H1 (cell line): ENCODE measurements at regions not wholly inside any gene's neighbourhood (a gene's known extent, or its start where the extent isn't known, plus 50 kb on each side); places are given as distances from the start of the nearest gene placed in this dataset.

Source experiments
- CTCF ChIA-PET: fragments of 300-600 bp; sonication (Branson Sonifier 250); formaldehyde crosslinking; loops from one replicate; lab custom pipeline; 2021; ENCODE audit not compliant: partially characterized antibody; lab: Charles Lee
- POLR2A ChIA-PET: fragments of 300-600 bp; sonication (Branson Sonifier 250); formaldehyde crosslinking; loops from one replicate; lab custom pipeline; 2021; ENCODE audit warnings: inconsistent platforms; ENCODE audit not compliant: partially characterized antibody; lab: Charles Lee
- DNase-seq, 2 experiments: peaks; one replicate each; pipeline versions ENCODE4 v3.0.0 to v3.0.0-alpha.2; 2010 to 2022; ENCODE audit warnings: low spot score in 2 of 2, low read depth in 1 of 2, mixed read lengths in 1 of 2
- FAIRE-seq: peaks from 2 replicates; lab custom pipeline; 2011; peaks lifted over from hg19 to GRCh38; lab: Jason Lieb, UNC
- H2AFZ ChIP-seq: 2 replicates; pipeline ENCODE4 v1.8.1; 2012; ENCODE audit warnings: low read length, inconsistent platforms
- H2AK5ac ChIP-seq: 2 replicates; pipeline ENCODE4 v1.6.1; 2013; ENCODE audit warnings: low read depth, low read length
- H2BK120ac ChIP-seq: replicated peaks from 2 replicates; pipeline ENCODE3; 2013; ENCODE audit warnings: low read depth, low read length, inconsistent platforms
- H2BK12ac ChIP-seq: 2 replicates; pipeline ENCODE4 v1.6.1; 2013; ENCODE audit warnings: low read depth, low read length
- H2BK15ac ChIP-seq: 2 replicates; pipeline ENCODE4 v1.6.1; 2013; ENCODE audit warnings: low read length
- H2BK20ac ChIP-seq: 2 replicates; pipeline ENCODE4 v1.6.1; 2013; ENCODE audit warnings: low read length
- H2BK5ac ChIP-seq: 2 replicates; pipeline ENCODE4 v1.6.1; 2013; ENCODE audit warnings: low read depth, low read length
- H3K14ac ChIP-seq: 2 replicates; pipeline ENCODE4 v1.6.1; 2013; ENCODE audit warnings: inconsistent platforms; ENCODE audit not compliant: insufficient read length
- H3K18ac ChIP-seq: 2 replicates; pipeline ENCODE4 v1.6.1; 2013; ENCODE audit warnings: low read length; ENCODE audit errors: extremely low read depth
- H3K23ac ChIP-seq: 2 replicates; pipeline ENCODE4 v1.6.1; 2013; ENCODE audit warnings: inconsistent platforms; ENCODE audit not compliant: insufficient read length
- H3K23me2 ChIP-seq: 2 replicates; pipeline ENCODE4 v1.6.1; 2013; ENCODE audit warnings: low read depth, low read length
- H3K27ac ChIP-seq: 2 replicates; pipeline ENCODE4 v1.6.1; 2011; ENCODE audit warnings: low read depth, low read length, inconsistent platforms
- H3K27me3 ChIP-seq, 4 experiments: replicated peaks in 1 of 4; 1 replicate in 1 of 4; 2 replicates in 3 of 4; pipeline versions ENCODE4 v1.6.1 to v1.8.1; 2011 to 2013; ENCODE audit warnings: low read length in 3 of 4, mild to moderate bottlenecking in 3 of 4, inconsistent platforms in 2 of 4, mixed read lengths in 2 of 4, moderate library complexity in 1 of 4; ENCODE audit not compliant: control insufficient read depth in 3 of 4, insufficient read depth in 3 of 4; ENCODE audit errors: extremely low read depth in 1 of 4
- H3K36me3 ChIP-seq, 4 experiments: 2 replicates each; pipeline versions ENCODE4 v1.6.1 to v1.8.1; 2011 to 2013; ENCODE audit warnings: mild to moderate bottlenecking in 4 of 4, low read length in 3 of 4, moderate library complexity in 2 of 4, control low read depth in 1 of 4, inconsistent platforms in 1 of 4; ENCODE audit not compliant: insufficient read depth in 4 of 4, control insufficient read depth in 2 of 4
- H3K4ac ChIP-seq: replicated peaks from 2 replicates; pipeline ENCODE3; 2013; ENCODE audit warnings: low read length, low read depth, mixed read lengths, inconsistent platforms; ENCODE audit not compliant: insufficient read length
- H3K4me1 ChIP-seq, 4 experiments: replicated peaks in 1 of 4; 1 replicate in 1 of 4; 2 replicates in 3 of 4; pipeline versions ENCODE4 v1.6.1 to v1.8.1; 2011 to 2013; ENCODE audit warnings: low read length in 3 of 4, inconsistent platforms in 2 of 4, mixed read lengths in 1 of 4; ENCODE audit not compliant: insufficient read depth in 4 of 4, control insufficient read depth in 3 of 4
- H3K4me2 ChIP-seq, 2 experiments: 2 replicates each; pipeline versions ENCODE4 v1.6.1 to v1.8.1; 2011 to 2013; ENCODE audit warnings: low read depth in 2 of 2, low read length in 2 of 2, control low read depth in 1 of 2, inconsistent platforms in 1 of 2, mild to moderate bottlenecking in 1 of 2; ENCODE audit not compliant: insufficient read depth in 1 of 2
- H3K4me3 ChIP-seq, 4 experiments: fragments of 200-600, 300-600 bp in 1 of 4; sonication (generic), shearing (Covaris generic), sonication (Bioruptor Twin) in 1 of 4; 2 replicates each; pipeline versions ENCODE4 v1.5.1 to v1.8.1; 2011 to 2016; ENCODE audit warnings: low read length in 4 of 4, low read depth in 3 of 4, control low read depth in 2 of 4, inconsistent platforms in 2 of 4, mild to moderate bottlenecking in 2 of 4, mixed read lengths in 1 of 4, moderate library complexity in 1 of 4; ENCODE audit not compliant: insufficient read depth in 2 of 4; ENCODE audit errors: extremely low read depth in 1 of 4
- H3K56ac ChIP-seq: replicated peaks from 2 replicates; pipeline ENCODE3; 2013; ENCODE audit warnings: low read depth, mild to moderate bottlenecking, mixed read lengths, low read length, inconsistent platforms; ENCODE audit not compliant: insufficient read length
- H3K79me1 ChIP-seq: 2 replicates; pipeline ENCODE4 v1.6.1; 2013; ENCODE audit warnings: low read depth, low read length, control low read depth
- H3K79me2 ChIP-seq, 2 experiments: 2 replicates each; pipeline versions ENCODE4 v1.6.1 to v1.8.1; 2012 to 2013; ENCODE audit warnings: low read length in 2 of 2, mild to moderate bottlenecking in 2 of 2, inconsistent platforms in 1 of 2; ENCODE audit not compliant: insufficient read depth in 2 of 2, control insufficient read depth in 1 of 2
- H3K9ac ChIP-seq, 4 experiments: replicated peaks in 1 of 4; 1 replicate in 1 of 4; 2 replicates in 3 of 4; pipeline versions ENCODE4 v1.6.1 to v1.8.1; 2011 to 2013; ENCODE audit warnings: low read depth in 3 of 4, low read length in 3 of 4, control low read depth in 2 of 4, mild to moderate bottlenecking in 2 of 4, moderate library complexity in 2 of 4, inconsistent platforms in 1 of 4; ENCODE audit errors: extremely low read depth in 1 of 4
- H3K9me3 ChIP-seq, 2 experiments: 2 replicates each; pipeline versions ENCODE4 v1.6.1 to v1.8.1; 2012 to 2013; ENCODE audit warnings: mild to moderate bottlenecking in 2 of 2, moderate library complexity in 2 of 2, control low read depth in 1 of 2, inconsistent platforms in 1 of 2, low read depth in 1 of 2, low read length in 1 of 2, mixed read lengths in 1 of 2; ENCODE audit not compliant: insufficient read depth in 2 of 2
- H4K20me1 ChIP-seq, 2 experiments: replicated peaks in 1 of 2; 2 replicates each; pipeline versions ENCODE3 to v1.8.1; 2011 to 2013; ENCODE audit warnings: inconsistent platforms in 2 of 2, low read length in 2 of 2, mild to moderate bottlenecking in 1 of 2; ENCODE audit not compliant: insufficient read depth in 2 of 2, control insufficient read depth in 1 of 2
- H4K5ac ChIP-seq: 2 replicates; pipeline ENCODE4 v1.6.1; 2013; ENCODE audit warnings: low read length, low read depth, mixed read lengths, inconsistent platforms; ENCODE audit not compliant: insufficient read length
- H4K8ac ChIP-seq: 2 replicates; pipeline ENCODE4 v1.8.0; 2013; ENCODE audit warnings: mild to moderate bottlenecking, moderate library complexity, low read length, inconsistent platforms; ENCODE audit not compliant: insufficient read depth; ENCODE audit errors: extremely low read depth
- H4K91ac ChIP-seq: replicated peaks from 2 replicates; pipeline ENCODE3; 2013; ENCODE audit warnings: low read length, mixed read lengths, inconsistent platforms; ENCODE audit not compliant: insufficient read length
- CTBP2 ChIP-seq: IDR thresholded peaks from 2 replicates; pipeline ENCODE4 v1.7.0; 2011; ENCODE audit warnings: borderline replicate concordance, mild to moderate bottlenecking, moderate library complexity, mixed read lengths, low read length; ENCODE audit not compliant: insufficient read depth, insufficient read length
- GABPA ChIP-seq: IDR thresholded peaks from 2 replicates; pipeline ENCODE4 v1.6.1; 2011; ENCODE audit warnings: mild to moderate bottlenecking, low read length, moderate library complexity, borderline replicate concordance; ENCODE audit not compliant: insufficient read depth
- HDAC2 ChIP-seq, 2 experiments: fragments of 300-600 bp in 1 of 2; sonication (generic) in 1 of 2; IDR thresholded peaks; 2 replicates each; pipeline ENCODE4 v1.6.1; 2011 to 2012; ENCODE audit warnings: low read depth in 2 of 2, low read length in 2 of 2, mild to moderate bottlenecking in 2 of 2, moderate library complexity in 2 of 2, borderline replicate concordance in 1 of 2, inconsistent platforms in 1 of 2
- JUN ChIP-seq: IDR thresholded peaks from 2 replicates; pipeline ENCODE4 v1.6.1; 2011; ENCODE audit warnings: low read depth, mild to moderate bottlenecking, improper control_type of control experiment, low read length
- POU5F1 ChIP-seq: IDR thresholded peaks from 2 replicates; pipeline ENCODE4 v1.6.1; 2011; ENCODE audit warnings: low read depth, mild to moderate bottlenecking, low read length, moderate library complexity
- RAD21 ChIP-seq, 2 experiments: IDR thresholded peaks in 1 of 2; conservative IDR thresholded peaks in 1 of 2; 2 replicates each; pipeline ENCODE4 v1.6.1; 2011; ENCODE audit warnings: low read depth in 2 of 2, low read length in 2 of 2, improper control_type of control experiment in 1 of 2, inconsistent platforms in 1 of 2, mild to moderate bottlenecking in 1 of 2, moderate library complexity in 1 of 2
- RBBP5 ChIP-seq: IDR thresholded peaks from 2 replicates; pipeline ENCODE4 v1.7.1; 2012; ENCODE audit warnings: low read depth, mild to moderate bottlenecking, inconsistent platforms, low read length, moderate library complexity, borderline replicate concordance
- RNF2 ChIP-seq: fragments of 200-900, 300-1000 bp; sonication (generic); IDR thresholded peaks from 2 replicates; pipeline ENCODE4 v1.7.1; 2016; ENCODE audit warnings: borderline replicate concordance, low read depth, mild to moderate bottlenecking, antibody characterized with exemption, low read length; ENCODE audit not compliant: poor library complexity, severe bottlenecking; ENCODE audit errors: missing control alignments
- SAP30 ChIP-seq: fragments of 300-600 bp; sonication (generic); IDR thresholded peaks from 2 replicates; pipeline ENCODE4 v1.7.1; 2012; ENCODE audit warnings: low read length, moderate library complexity, mild to moderate bottlenecking, inconsistent platforms; ENCODE audit not compliant: insufficient read depth, insufficient replicate concordance
- SP1 ChIP-seq: IDR thresholded peaks from 2 replicates; pipeline ENCODE4 v1.6.1; 2011; ENCODE audit warnings: low read depth, low read length
- TAF1 ChIP-seq: IDR thresholded peaks from 2 replicates; pipeline ENCODE4 v1.6.1; 2011; ENCODE audit warnings: mild to moderate bottlenecking, low read depth, low read length
- WGBS, 2 experiments: shearing (Covaris generic) in 1 of 2; methylation state at CpG; one replicate each; pipeline versions ENCODE4 v1.1.6 to v1.1.7; 2013 to 2015; ENCODE audit warnings: low lambda C conversion rate in 2 of 2, mixed read lengths in 2 of 2, inconsistent platforms in 1 of 2, low coverage in 1 of 2, missing lambda C conversion rate in 1 of 2; ENCODE audit not compliant: insufficient replicate concordance in 2 of 2, insufficient coverage in 1 of 2, insufficient read length in 1 of 2; ENCODE audit errors: extremely low coverage in 1 of 2, missing lambda C conversion rate in 1 of 2; 5-methylcytosine and 5-hydroxymethylcytosine counted together
- TF ChIP-seq, protein P1 (sequence below): IDR thresholded peaks from 2 replicates; pipeline ENCODE4 v1.6.1; 2012; ENCODE audit warnings: inconsistent platforms

- Histone ChIP-seq H2AFZ (no peak overlapping the region), H2BK15ac (no peak overlapping the region), H3K9me3 (no peaks in the 10 kb centered on the region), H3K27ac (no peak overlapping the region), H3K36me3 (no peaks in the 10 kb centered on the region; a peak in 1 of 8 replicates), H3K4me1 (no peaks in the 10 kb centered on the region), H2BK20ac (no peak overlapping the region), H3K56ac (no peak overlapping the region), H3K14ac (no peak overlapping the region), H4K91ac (no peak overlapping the region), H3K79me1 (no peaks in the 10 kb centered on the region), H3K23ac (no peak overlapping the region), H3K9ac (no peak overlapping the region; a peak in 1 of 7 replicates), H4K20me1 (no peaks in the 10 kb centered on the region), H2BK5ac (no peak overlapping the region), H2BK12ac (no peak overlapping the region), H3K23me2 (no peaks in the 10 kb centered on the region; the same call in 1 of the 2 replicates), H4K8ac (no peak overlapping the region), H3K4me3 (no peak overlapping the region), H3K79me2 (no peaks in the 10 kb centered on the region), H3K18ac (no peak overlapping the region), H2AK5ac (no peak overlapping the region), H3K27me3 (no peaks in the 10 kb centered on the region), H4K5ac (no peak overlapping the region), H3K4ac (no peak overlapping the region), H2BK120ac (no peak overlapping the region), H3K4me2 (no peak overlapping the region)
- DNase-seq = no peak
- ChIA-PET POLR2A (no interaction called here), CTCF (no interaction called here)
- no peak for FAIRE-seq
- 87% methylated on average over 11 of the region's 11 CpGs; no CpG with 5 or more reads in 1 of the 2 experiments for WGBS, 2 experiments
- no peak for TF ChIP-seq POU5F1
- TF ChIP-seq, protein P1, sequence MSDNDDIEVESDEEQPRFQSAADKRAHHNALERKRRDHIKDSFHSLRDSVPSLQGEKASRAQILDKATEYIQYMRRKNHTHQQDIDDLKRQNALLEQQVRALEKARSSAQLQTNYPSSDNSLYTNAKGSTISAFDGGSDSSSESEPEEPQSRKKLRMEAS = no peak
- no peak for TF ChIP-seq CTBP2
- TF ChIP-seq HDAC2 (IDR thresholded peaks at IDR 0.05; ENCODE audit: borderline replicate concordance in 1 of 2, low read depth in 2 of 2, low read length in 2 of 2) = no peak
- TF ChIP-seq SAP30 = no peak
- TF ChIP-seq RAD21 (IDR thresholded peaks at IDR 0.05 in 1 of 2, conservative IDR thresholded peaks at IDR 0.05 in 1 of 2; ENCODE audit: low read depth in 2 of 2, low read length in 2 of 2) = no peak
- TF ChIP-seq SP1 = no peak
- TF ChIP-seq RNF2 = no peak
- no peak for TF ChIP-seq GABPA
- TF ChIP-seq JUN = no peak
- no peak for TF ChIP-seq TAF1
- no peak for TF ChIP-seq RBBP5
These were observed 547.4 kb upstream of the ID2 start for GRCh38 chr2:8134473-8134932.
